SU-DHL-6 (cell line): ENCODE measurements at regions not wholly inside any gene's neighbourhood (a gene's known extent, or its start where the extent isn't known, plus 50 kb on each side); places are given as distances from the start of the nearest gene placed in this dataset.

Experiments used
- CTCF ChIP-seq: fragments of 200-600 bp; sonication (generic); IDR thresholded peaks from one replicate; pipeline ENCODE4 v1.5.1; 2017; ENCODE audit warnings: antibody characterized with exemption, mild to moderate bottlenecking, low read length, moderate library complexity; ENCODE audit not compliant: insufficient read depth, poor library complexity, severe bottlenecking
- EZH2phosphoT487 ChIP-seq: fragments of 200-600 bp; sonication (generic), shearing (Covaris generic); conservative IDR thresholded peaks from 2 replicates; pipeline ENCODE4 v1.6.1; 2018; ENCODE audit warnings: mild to moderate bottlenecking, antibody characterized with exemption, low read length, moderate library complexity, mixed read lengths

- TF ChIP-seq CTCF: no peak
- TF ChIP-seq EZH2phosphoT487: no peak
These were observed 988.1 kb upstream of the HS3ST1 start for GRCh38 chr4:12416755-12417154.
